Activated naive CD4-positive, alpha-beta T cell treated with anti-CD3 and anti-CD28 coated beads, Interleukin-2, amount 50 U/mL, for 72 hours (primary cell): ENCODE measurements at regions not wholly inside any gene's neighbourhood (a gene's known extent, or its start where the extent isn't known, plus 50 kb on each side); places are given as distances from the start of the nearest gene placed in this dataset.
"Not testable (repeated sequence)": the region's sequence is repeated elsewhere in the genome, so short reads cannot be mapped to it uniquely, and the experiment has no call there.

Experiments used
- ATAC-seq, 2 donors: fragments of 150-1000 bp; cut with Tn5 transposase; 2 replicates each; pipeline ENCODE4 v1.10.0; 2021; ENCODE audit warnings: mild to moderate bottlenecking in 2 of 2, moderate library complexity in 2 of 2
- DNase-seq, 2 donors: peaks; one replicate each; pipeline ENCODE4 v3.0.0; 2021 to 2022; ENCODE audit warnings: low spot score in 2 of 2
- H3K27ac Mint-ChIP-seq, 2 donors: one replicate each; pipeline ENCODE4 v1.8.0; 2022; ENCODE audit warnings: mild to moderate bottlenecking in 2 of 2, mixed read lengths in 2 of 2
- H3K36me3 Mint-ChIP-seq, 2 donors: one replicate each; pipeline ENCODE4 v1.8.0; 2022; ENCODE audit warnings: mixed read lengths in 2 of 2
- H3K9me3 Mint-ChIP-seq, 2 donors: one replicate each; pipeline ENCODE4 v1.8.0; 2022; ENCODE audit warnings: mixed read lengths in 2 of 2

DNA sequence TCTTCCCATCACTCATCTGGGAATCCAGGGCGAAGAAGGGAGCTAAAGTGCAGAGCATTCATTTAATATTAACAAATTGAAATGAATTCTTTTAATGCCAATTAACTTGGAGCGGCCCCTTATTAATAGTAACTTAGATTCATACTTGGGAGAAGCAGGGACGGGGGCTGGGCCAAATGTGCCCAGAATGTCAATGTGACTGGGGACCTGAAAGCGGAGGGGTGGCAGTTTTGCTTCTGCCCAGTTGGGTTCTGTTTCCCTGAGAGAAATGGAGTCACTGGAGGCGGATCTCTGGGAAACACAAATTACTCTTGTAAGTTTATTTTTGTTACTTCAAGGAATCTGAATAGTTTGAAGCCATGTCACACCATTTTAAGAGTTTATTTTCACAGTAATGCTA lies 923.7 kb upstream of the DEFB115 start:
- DNase-seq, ATAC-seq, H3K36me3 Mint-ChIP-seq: not testable (repeated sequence)
- H3K9me3 Mint-ChIP-seq, result peaks cover 0 to 11% of the 10 kb centered on the region in 2 donors
- peak overlapping the region in 1 of 2 donors; percentile 55 for H3K27ac Mint-ChIP-seq

DNA sequence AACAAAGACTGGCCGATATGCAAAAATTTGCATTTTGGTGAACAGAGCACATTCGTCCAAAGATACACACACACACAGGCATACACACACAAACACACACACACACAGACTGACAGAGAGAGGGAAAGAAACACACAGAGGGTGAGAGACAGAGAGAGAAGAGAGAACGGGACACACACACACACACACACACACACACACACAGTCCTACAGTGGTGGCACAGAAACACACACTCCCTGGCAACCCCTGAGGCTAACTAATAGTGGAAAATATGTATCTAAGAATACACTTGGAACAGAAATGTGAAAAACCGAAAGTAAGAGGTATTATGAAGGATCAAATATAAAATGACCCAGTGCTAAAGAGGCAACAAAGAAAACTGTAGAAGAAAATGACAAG lies 919.9 kb upstream of the DEFB115 start:
- not testable (repeated sequence) for H3K36me3 Mint-ChIP-seq, H3K27ac Mint-ChIP-seq, DNase-seq, ATAC-seq, H3K9me3 Mint-ChIP-seq

DNA sequence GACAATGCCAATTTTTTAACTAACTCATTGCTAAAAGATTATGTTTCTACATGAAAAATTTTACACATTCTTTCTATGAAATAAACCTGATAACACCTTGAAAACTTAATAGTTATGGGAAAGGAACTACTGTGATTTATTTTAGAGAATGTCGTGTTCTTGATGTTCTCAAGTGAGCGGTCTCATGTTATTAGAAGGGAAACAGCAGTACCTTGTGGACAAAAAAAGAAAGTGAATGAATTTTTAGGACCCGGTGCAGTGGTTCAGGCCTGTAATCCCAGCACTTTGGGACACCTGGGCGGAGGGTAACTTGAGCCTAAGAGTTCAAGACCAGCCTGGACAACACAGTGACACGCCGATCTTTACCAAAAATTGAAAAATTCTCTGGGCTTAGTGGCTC lies 908.5 kb upstream of the DEFB115 start:
- H3K27ac Mint-ChIP-seq, H3K36me3 Mint-ChIP-seq, ATAC-seq, DNase-seq, H3K9me3 Mint-ChIP-seq: not testable (repeated sequence)

DNA sequence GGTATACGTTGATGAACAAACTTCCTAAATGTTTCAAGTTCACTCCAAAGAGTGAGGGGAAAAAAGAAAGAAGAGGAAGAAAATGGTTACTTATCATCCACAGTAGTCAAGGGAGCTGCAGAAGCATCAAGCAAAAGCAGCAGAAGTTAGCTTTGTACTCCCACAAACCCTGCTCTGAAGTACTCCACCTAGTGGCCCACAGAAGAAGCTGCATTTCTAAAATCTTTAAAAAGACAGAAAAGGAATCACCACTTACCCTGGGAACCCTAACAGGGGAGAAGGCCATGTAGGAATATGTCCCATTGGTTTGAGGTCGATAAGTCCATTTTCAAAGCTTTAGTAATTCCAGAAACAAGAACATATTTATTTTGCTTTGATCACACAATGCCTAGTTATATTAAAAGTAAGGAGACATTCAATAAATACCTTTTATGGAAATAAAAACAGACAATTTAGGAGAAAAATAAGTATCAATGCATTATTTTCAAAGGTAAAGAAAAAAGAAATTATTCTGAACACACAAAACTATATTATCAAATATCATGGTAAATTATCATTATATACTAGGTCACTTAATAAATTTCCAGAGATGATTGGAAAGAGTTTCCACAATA lies 900.5 kb upstream of the DEFB115 start:
- H3K36me3 Mint-ChIP-seq, DNase-seq: not testable (repeated sequence)

GRCh38 chr20:30361756-30362155 lies 895.7 kb upstream of the DEFB115 start:
- peaks cover 4 to 20% of the 10 kb centered on the region in 2 donors for H3K9me3 Mint-ChIP-seq
- H3K36me3 Mint-ChIP-seq, ATAC-seq, H3K27ac Mint-ChIP-seq, DNase-seq: not testable (repeated sequence)

More for the DNA sequence above, 900.5 kb upstream of the DEFB115 start:
- H3K27ac Mint-ChIP-seq, H3K9me3 Mint-ChIP-seq, ATAC-seq: not testable (repeated sequence)

GRCh38 chr20:30376430-30376766 lies 881.1 kb upstream of the DEFB115 start:
- peaks cover 5 to 18% of the 10 kb centered on the region in 2 donors for H3K9me3 Mint-ChIP-seq
- DNase-seq, ATAC-seq: not testable (repeated sequence)
- peak overlapping the region; percentile 48 to 92 for H3K27ac Mint-ChIP-seq
- peaks cover 14 to 16% of the 10 kb centered on the region in 2 donors for H3K36me3 Mint-ChIP-seq

DNA sequence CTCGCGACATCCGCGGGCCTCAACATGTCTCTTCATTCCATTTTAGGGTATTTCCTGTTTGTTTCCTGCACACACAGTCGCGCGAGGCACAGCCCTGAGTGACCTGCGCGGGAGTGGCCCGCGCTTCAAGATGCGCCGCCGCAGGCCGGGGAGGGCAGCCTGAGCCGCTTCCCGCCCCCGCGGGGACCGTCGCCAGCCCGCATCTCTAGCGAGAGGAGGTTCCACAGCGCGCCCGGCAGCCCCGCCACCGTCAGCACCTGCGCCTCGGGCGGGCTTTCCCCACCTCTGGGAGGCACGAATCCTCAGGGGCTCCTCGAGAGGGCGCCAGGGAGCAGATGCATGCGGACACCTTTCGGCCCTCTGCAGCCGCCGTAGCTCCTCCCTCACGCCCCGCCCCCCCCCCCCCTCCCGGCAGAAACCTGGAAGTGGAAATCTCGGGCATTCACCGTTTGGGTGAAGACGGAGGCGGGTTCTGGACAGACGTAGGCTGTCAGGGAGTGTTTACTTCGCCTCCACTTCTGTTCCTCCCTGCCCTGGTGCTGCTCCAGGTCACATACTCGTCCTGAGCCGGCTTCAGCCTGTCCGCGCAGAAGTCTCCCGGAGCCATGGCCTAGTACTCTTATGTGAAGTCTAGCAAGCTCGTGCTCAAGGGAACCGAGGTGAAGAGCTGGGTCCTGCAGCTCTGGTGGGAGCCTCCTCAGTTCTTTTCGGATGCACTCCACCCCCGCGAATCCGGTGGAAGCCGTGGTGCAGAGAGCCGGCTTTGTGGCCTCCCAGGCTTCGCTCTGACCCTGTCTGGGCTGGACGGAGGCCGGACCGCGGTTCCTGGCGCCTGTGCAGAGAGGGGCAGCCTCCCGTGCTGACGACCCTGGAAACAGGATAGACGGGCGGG lies 880.5 kb upstream of the DEFB115 start:
- Mint-ChIP-seq H3K27ac (peak overlapping the region; percentile 48 to 92), H3K36me3 (peaks cover 14 to 21% of the 10 kb centered on the region in 2 donors), H3K9me3 (peaks cover 5 to 21% of the 10 kb centered on the region in 2 donors)
- peak; percentile 92 to 95 for ATAC-seq
- peak; percentile 73 to 93 for DNase-seq

- H3K27ac Mint-ChIP-seq, result peak overlapping the region in 1 of 2 donors; percentile 92
- not testable (repeated sequence) for DNase-seq, ATAC-seq
- peaks cover 14 to 22% of the 10 kb centered on the region in 2 donors for H3K36me3 Mint-ChIP-seq
- H3K9me3 Mint-ChIP-seq, result peaks cover 5 to 18% of the 10 kb centered on the region in 2 donors
Measured at GRCh38 chr20:30378317-30378716, 879.1 kb upstream of the DEFB115 start.

- H3K9me3 Mint-ChIP-seq, result peaks cover 5 to 18% of the 10 kb centered on the region in 2 donors
- peak overlapping the region in 1 of 2 donors; percentile 92 for H3K27ac Mint-ChIP-seq
- not testable (repeated sequence) for DNase-seq, ATAC-seq
- H3K36me3 Mint-ChIP-seq, result peaks cover 14 to 22% of the 10 kb centered on the region in 2 donors
Measured at GRCh38 chr20:30378721-30379120, 878.7 kb upstream of the DEFB115 start.

GRCh38 chr20:30384841-30385240 lies 872.6 kb upstream of the DEFB115 start:
- Mint-ChIP-seq H3K9me3 (peaks cover 0 to 12% of the 10 kb centered on the region in 2 donors), H3K36me3 (peaks cover 0 to 12% of the 10 kb centered on the region in 2 donors)
- not testable (repeated sequence) for DNase-seq, H3K27ac Mint-ChIP-seq, ATAC-seq

DNA sequence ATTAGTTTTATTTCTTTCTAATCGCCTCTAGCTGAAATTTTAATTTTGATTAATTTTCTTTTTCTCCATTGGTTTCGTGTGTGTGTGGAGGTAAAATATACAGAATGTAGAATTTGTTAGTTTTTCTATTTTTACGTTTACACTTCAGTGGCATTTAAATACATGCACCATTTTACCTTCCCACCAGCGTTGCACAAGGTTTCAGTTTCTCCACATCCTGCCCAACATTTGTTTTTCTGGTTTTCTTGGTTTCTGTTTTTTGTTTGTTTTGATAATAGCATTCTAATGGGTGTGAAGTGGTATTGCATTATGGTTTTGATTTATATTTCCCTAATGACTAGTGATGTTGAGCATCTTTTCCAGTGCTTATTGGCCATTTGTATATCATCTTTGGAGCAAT lies 871.4 kb upstream of the DEFB115 start:
- not testable (repeated sequence) for ATAC-seq, DNase-seq, H3K27ac Mint-ChIP-seq
- Mint-ChIP-seq H3K9me3 (peaks cover 0 to 12% of the 10 kb centered on the region in 2 donors), H3K36me3 (peaks cover 0 to 12% of the 10 kb centered on the region in 2 donors)

- H3K27ac Mint-ChIP-seq, H3K9me3 Mint-ChIP-seq, DNase-seq, ATAC-seq, H3K36me3 Mint-ChIP-seq: not testable (repeated sequence)
Measured at GRCh38 chr20:30387823-30388222, 869.6 kb upstream of the DEFB115 start.

GRCh38 chr20:30393523-30393922 lies 863.9 kb upstream of the DEFB115 start:
- ATAC-seq, DNase-seq, H3K9me3 Mint-ChIP-seq: not testable (repeated sequence)
- Mint-ChIP-seq H3K36me3 (peaks cover 0 to 16% of the 10 kb centered on the region in 2 donors), H3K27ac (peak overlapping the region in 1 of 2 donors; percentile 44)

DNA sequence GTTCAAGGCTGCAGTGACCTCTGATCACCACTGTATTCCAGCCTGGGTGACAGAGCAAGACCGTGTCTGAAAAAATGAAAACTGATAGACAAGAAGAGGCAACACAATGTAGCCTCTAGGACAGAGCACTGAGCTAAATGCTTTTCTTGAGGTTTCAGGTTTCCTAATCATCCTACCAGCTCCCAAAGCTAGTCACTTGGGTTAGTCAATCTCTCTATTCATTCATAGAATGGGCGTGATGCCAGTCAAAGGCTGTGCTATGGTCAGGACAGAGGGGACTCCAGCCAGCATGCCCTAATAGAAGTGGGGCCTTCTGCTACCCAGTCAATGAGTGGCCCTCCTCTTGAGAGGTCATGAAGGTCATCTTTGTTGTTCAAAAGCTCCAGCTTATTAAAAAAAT lies 860.4 kb upstream of the DEFB115 start:
- H3K27ac Mint-ChIP-seq, DNase-seq, H3K9me3 Mint-ChIP-seq, ATAC-seq: not testable (repeated sequence)
- H3K36me3 Mint-ChIP-seq, result peaks cover 6 to 40% of the 10 kb centered on the region in 2 donors

- DNase-seq, H3K27ac Mint-ChIP-seq, ATAC-seq: not testable (repeated sequence)
- Mint-ChIP-seq H3K9me3 (peaks cover 10 to 14% of the 10 kb centered on the region in 2 donors), H3K36me3 (peaks cover 25 to 41% of the 10 kb centered on the region in 2 donors)
Measured at GRCh38 chr20:30405061-30405460, 852.4 kb upstream of the DEFB115 start.

DNA sequence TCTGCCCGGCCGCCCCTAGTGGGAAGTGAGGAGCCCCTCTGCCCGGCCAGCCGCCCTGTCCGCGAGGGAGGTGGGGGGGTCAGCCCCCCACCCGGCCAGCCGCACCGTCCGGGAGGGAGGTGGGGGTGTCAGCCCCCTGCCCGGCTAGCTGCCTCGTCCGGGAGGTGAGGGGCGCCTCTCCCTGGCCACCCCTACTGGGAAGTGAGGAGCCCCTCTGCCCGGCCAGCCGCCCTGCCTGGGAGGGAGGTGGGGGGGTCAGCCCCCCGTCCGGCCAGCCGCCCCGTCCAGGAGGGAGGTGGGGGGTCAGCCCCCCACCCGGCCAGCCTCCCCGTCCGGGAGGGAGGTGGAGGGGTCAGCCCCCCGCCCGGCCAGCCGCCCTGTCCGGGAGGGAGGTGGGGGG lies 851.9 kb upstream of the DEFB115 start:
- ATAC-seq, H3K27ac Mint-ChIP-seq, DNase-seq: not testable (repeated sequence)
- Mint-ChIP-seq H3K36me3 (peaks cover 25 to 36% of the 10 kb centered on the region in 2 donors), H3K9me3 (peaks cover 10 to 15% of the 10 kb centered on the region in 2 donors)

DNA sequence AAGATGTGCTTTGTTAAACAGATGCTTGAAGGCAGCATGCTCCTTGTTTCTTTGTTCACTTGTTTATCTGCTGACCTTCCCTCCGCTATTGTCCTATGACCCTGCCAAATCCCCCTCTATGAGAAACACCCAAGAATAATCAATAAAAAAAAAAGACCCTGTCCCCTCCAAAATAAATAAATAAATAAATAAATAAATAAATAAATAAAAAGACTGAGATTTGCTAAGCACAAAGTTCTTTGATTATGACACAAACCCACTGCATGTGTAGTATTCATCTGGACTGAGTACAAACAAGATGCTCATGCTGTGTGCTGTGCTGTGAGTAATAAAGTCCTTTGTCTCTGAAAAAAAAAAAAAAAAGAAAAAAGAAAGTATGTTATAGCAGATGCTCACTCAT lies 851.1 kb upstream of the DEFB115 start:
- ATAC-seq, result not testable (repeated sequence)

More for the DNA sequence above, 851.1 kb upstream of the DEFB115 start:
- H3K27ac Mint-ChIP-seq, DNase-seq: not testable (repeated sequence)
- Mint-ChIP-seq H3K36me3 (peaks cover 25 to 33% of the 10 kb centered on the region in 2 donors), H3K9me3 (peaks cover 17 to 18% of the 10 kb centered on the region in 2 donors)
